ENCODE measurements at regions not wholly inside any gene's neighbourhood (a gene's known extent, or its start where the extent isn't known, plus 50 kb on each side); places are given as distances from the start of the nearest gene placed in this dataset.

DNA sequence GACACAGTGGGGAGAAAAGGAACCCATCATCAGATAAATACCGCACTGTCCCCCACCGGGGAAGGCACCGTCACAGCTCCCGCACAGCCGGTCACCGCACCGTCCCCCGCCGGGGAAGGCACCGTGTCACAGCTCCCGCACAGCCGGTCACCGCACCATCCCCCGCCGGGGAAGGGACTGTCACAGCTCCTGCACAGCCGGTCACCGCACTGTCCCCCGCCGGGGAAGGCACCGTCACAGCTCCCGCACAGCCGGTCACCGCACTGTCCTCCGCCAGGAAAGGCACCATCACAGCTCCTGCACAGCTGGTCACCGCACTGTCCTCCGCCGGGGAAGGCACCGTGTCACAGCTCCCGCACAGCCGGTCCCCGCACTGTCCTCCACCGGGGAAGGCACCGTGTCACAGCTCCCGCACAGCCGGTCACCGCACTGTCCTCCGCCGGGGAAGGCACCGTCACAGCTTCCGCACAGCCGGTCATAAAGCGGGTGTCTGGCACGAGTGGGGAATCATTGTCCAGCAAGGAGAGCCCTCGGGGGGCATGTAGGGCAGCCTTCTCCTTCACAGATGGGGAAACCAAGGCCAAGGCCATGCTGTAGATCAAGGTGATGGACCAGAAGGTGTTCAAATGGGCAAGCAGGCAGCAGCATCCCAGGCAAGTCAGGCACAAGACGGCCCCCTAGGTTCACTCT lies 280.1 kb downstream of the NPHP4 start:
- DNase-seq (ENCODE audit: low read depth) = no peak
- TF ChIP-seq, protein P1, sequence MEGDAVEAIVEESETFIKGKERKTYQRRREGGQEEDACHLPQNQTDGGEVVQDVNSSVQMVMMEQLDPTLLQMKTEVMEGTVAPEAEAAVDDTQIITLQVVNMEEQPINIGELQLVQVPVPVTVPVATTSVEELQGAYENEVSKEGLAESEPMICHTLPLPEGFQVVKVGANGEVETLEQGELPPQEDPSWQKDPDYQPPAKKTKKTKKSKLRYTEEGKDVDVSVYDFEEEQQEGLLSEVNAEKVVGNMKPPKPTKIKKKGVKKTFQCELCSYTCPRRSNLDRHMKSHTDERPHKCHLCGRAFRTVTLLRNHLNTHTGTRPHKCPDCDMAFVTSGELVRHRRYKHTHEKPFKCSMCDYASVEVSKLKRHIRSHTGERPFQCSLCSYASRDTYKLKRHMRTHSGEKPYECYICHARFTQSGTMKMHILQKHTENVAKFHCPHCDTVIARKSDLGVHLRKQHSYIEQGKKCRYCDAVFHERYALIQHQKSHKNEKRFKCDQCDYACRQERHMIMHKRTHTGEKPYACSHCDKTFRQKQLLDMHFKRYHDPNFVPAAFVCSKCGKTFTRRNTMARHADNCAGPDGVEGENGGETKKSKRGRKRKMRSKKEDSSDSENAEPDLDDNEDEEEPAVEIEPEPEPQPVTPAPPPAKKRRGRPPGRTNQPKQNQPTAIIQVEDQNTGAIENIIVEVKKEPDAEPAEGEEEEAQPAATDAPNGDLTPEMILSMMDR (IDR thresholded peaks at IDR 0.05; ENCODE audit: low read length, missing control alignments) = no peak
- H3K4me3 ChIP-seq (replicated peaks; ENCODE audit: low read depth, low read length) = no peak overlapping the region

DNA sequence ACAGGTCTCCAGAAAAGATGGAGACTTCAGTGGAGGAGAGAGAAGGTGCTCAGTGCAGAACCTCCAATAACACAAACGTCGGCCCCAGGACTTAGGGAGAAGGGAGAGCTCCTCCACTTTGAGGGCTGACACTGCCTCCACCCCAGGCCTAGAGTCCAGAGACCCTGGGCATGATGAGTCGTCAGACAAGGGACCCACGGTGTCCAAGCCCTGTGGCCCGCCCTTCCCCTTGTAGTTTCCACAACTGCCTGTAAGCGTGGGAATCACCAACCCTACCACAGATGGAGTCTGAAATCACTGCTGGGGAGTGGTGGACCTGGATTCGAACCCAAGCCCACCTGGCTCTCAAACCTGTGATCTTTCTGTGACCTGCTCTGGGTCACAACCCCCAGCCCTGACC lies 281.1 kb downstream of the NPHP4 start:
- no peak overlapping the region for H3K4me3 ChIP-seq (replicated peaks; ENCODE audit: low read depth, low read length)
- TF ChIP-seq, protein P1 (IDR thresholded peaks at IDR 0.05; ENCODE audit: low read length, missing control alignments) = no peak
- no peak for DNase-seq (ENCODE audit: low read depth)

DNA sequence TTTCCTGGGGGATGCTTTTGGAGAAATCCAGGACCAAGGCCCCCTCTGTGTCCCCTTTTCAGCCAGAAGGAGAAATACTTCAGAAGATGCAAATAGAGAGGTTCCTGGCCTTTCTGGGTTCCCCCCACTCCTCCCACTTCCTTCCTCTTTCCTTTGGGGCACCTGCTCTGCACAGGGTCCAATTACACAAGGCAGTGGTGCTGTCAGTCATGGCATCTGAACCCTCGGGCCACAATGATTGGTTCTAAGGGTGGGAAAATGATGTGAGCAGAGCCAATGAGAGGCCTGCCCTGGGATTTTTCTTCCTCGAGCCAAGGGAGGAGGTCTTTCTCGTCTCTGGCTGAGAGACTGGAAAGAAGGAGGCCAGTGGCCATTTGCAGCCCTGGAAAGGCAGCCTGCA lies 282.2 kb downstream of the NPHP4 start:
- no peak for DNase-seq (ENCODE audit: low read depth)
- H3K4me3 ChIP-seq (replicated peaks; ENCODE audit: low read depth, low read length) = no peak overlapping the region
- TF ChIP-seq, protein P1 (IDR thresholded peaks at IDR 0.05; ENCODE audit: low read length, missing control alignments) = no peak

GRCh38 chr1:5709461-5709975 lies 282.7 kb downstream of the NPHP4 start:
- H3K4me3 ChIP-seq (replicated peaks; ENCODE audit: low read depth, low read length) = no peak overlapping the region
- DNase-seq (ENCODE audit: low read depth) = no peak
- TF ChIP-seq, protein P1 (IDR thresholded peaks at IDR 0.05; ENCODE audit: low read length, missing control alignments) = no peak

DNA sequence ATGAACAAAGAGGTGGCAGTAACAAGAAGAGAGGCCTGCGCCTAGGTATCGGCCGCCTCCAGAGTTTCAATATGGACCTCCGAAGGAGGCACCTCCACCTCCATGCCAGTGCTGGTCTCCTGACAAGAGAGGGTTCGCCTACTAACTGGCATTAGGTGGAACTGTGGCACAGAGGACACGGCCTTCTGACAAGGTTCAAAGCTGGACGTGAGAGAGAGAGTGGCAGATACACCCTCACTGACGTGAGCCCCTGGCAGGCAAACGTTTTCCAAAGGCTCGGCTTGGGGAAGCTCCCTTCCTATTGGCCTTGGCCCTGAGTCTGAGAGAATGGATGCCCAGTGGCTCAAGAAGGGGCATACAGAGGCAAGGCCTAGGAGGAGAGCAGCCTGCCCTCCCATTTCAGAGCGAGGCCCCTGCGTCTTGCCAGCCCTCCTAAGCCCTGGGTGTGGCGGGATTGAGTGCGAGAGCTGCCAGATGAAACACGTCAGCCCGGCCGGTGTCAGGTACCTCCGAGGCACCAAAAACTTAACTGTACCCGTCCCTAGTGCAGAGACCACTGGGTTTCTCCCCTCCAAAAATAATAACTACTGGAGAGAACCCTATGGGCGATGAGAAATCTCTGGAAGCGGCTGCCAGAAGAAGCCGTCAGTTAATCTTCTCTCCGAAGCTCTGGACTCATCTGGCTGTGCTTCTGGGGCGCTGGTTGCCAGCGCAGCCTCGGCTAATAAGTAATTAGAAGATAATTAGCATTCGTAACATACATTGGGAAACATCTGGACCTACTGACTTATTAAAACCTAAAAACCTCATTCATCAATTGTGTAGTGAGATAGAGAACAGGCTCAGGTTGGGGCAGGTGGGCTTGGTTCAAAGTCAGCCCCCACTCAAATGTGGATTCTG lies 283.6 kb downstream of the NPHP4 start:
- TF ChIP-seq, protein P1 (IDR thresholded peaks at IDR 0.05; ENCODE audit: low read length, missing control alignments) = no peak
- H3K4me3 ChIP-seq (replicated peaks; ENCODE audit: low read depth, low read length) = no peak overlapping the region
- DNase-seq (ENCODE audit: low read depth) = no peak

- TF ChIP-seq, protein P1 (IDR thresholded peaks at IDR 0.05; ENCODE audit: low read length, missing control alignments) = no peak
- no peak for DNase-seq (ENCODE audit: low read depth)
- H3K4me3 ChIP-seq (replicated peaks; ENCODE audit: low read depth, low read length) = no peak overlapping the region
Observed at GRCh38 chr1:5707566-5708345, 284.5 kb downstream of the NPHP4 start.

Data from fibroblast of pulmonary artery (primary cell).